H9 (cell line): ENCODE measurements at regions not wholly inside any gene's neighbourhood (a gene's known extent, or its start where the extent isn't known, plus 50 kb on each side); places are given as distances from the start of the nearest gene placed in this dataset.

Experiments used
- DNase-seq: peaks from one replicate; pipeline ENCODE4 v3.0.0-alpha.2; 2017
- H2AFZ ChIP-seq: one replicate; pipeline ENCODE4 v1.6.1; 2013; ENCODE audit warnings: mild to moderate bottlenecking, low read length, control low read depth, moderate library complexity
- H2AK5ac ChIP-seq: 2 replicates; pipeline ENCODE4 v1.6.1; 2013; ENCODE audit warnings: low read length, control low read depth, mixed read lengths; ENCODE audit not compliant: insufficient read length
- H2BK120ac ChIP-seq: one replicate; pipeline ENCODE4 v1.6.1; 2013; ENCODE audit warnings: low read depth, mild to moderate bottlenecking, low read length, control low read depth, inconsistent platforms; ENCODE audit not compliant: poor library complexity, severe bottlenecking
- H2BK12ac ChIP-seq: 2 replicates; pipeline ENCODE4 v1.6.1; 2013; ENCODE audit warnings: low read length, control low read depth, mixed read lengths, low read depth; ENCODE audit not compliant: insufficient read length
- H2BK15ac ChIP-seq: 2 replicates; pipeline ENCODE4 v1.6.1; 2013; ENCODE audit warnings: low read depth, low read length, control low read depth
- H2BK20ac ChIP-seq: one replicate; pipeline ENCODE4 v1.6.1; 2013; ENCODE audit warnings: low read depth, mild to moderate bottlenecking, low read length, control low read depth, inconsistent platforms; ENCODE audit not compliant: poor library complexity, severe bottlenecking
- H2BK5ac ChIP-seq: 2 replicates; pipeline ENCODE4 v1.6.1; 2013; ENCODE audit warnings: low read length, control low read depth, mixed read lengths; ENCODE audit not compliant: insufficient read length
- H3K14ac ChIP-seq: 2 replicates; pipeline ENCODE4 v1.6.1; 2013; ENCODE audit warnings: low read length, control low read depth; ENCODE audit not compliant: insufficient read depth
- H3K18ac ChIP-seq: 2 replicates; pipeline ENCODE4 v1.6.1; 2013; ENCODE audit warnings: low read depth, mild to moderate bottlenecking, mixed read lengths, low read length, control low read depth; ENCODE audit not compliant: insufficient read length
- H3K23ac ChIP-seq: 2 replicates; pipeline ENCODE4 v1.6.1; 2013; ENCODE audit warnings: low read length, control low read depth, mixed read lengths, low read depth; ENCODE audit not compliant: insufficient read length
- H3K23me2 ChIP-seq: 2 replicates; pipeline ENCODE4 v1.6.1; 2013; ENCODE audit warnings: low read depth, mild to moderate bottlenecking, mixed read lengths, low read length, control low read depth; ENCODE audit not compliant: insufficient read length, poor library complexity, severe bottlenecking
- H3K27ac ChIP-seq: 2 replicates; pipeline ENCODE4 v1.5.1; 2013; ENCODE audit warnings: low read length, control low read depth, mixed read lengths, low read depth; ENCODE audit not compliant: insufficient read length
- H3K27me3 ChIP-seq: 2 replicates; pipeline ENCODE4 v1.6.1; 2013; ENCODE audit warnings: low read length, control low read depth, inconsistent platforms; ENCODE audit not compliant: insufficient read depth
- H3K4ac ChIP-seq: 2 replicates; pipeline ENCODE4 v1.6.1; 2013; ENCODE audit warnings: low read depth, mild to moderate bottlenecking, control low read depth, inconsistent platforms, low read length, moderate library complexity
- H3K4me1 ChIP-seq: 2 replicates; pipeline ENCODE4 v1.6.1; 2013; ENCODE audit warnings: low read length, control low read depth, inconsistent platforms; ENCODE audit not compliant: insufficient read depth
- H3K4me2 ChIP-seq: 2 replicates; pipeline ENCODE4 v1.6.1; 2013; ENCODE audit warnings: low read length, control low read depth, mixed read lengths; ENCODE audit not compliant: insufficient read length, insufficient read depth
- H3K56ac ChIP-seq: 2 replicates; pipeline ENCODE4 v1.6.1; 2013; ENCODE audit warnings: low read depth, mild to moderate bottlenecking, mixed read lengths, low read length, control low read depth; ENCODE audit not compliant: insufficient read length
- H3K79me1 ChIP-seq: 2 replicates; pipeline ENCODE4 v1.6.1; 2013; ENCODE audit warnings: low read depth, mild to moderate bottlenecking, moderate library complexity, low read length, control low read depth, inconsistent platforms; ENCODE audit not compliant: insufficient read depth, poor library complexity, severe bottlenecking
- H3K79me2 ChIP-seq: 2 replicates; pipeline ENCODE4 v1.6.1; 2013; ENCODE audit warnings: low read length, control low read depth, inconsistent platforms; ENCODE audit not compliant: insufficient read depth
- H3K9ac ChIP-seq: 2 replicates; pipeline ENCODE4 v1.6.1; 2013; ENCODE audit warnings: low read length, control low read depth, mixed read lengths; ENCODE audit not compliant: insufficient read length; ENCODE audit errors: extremely low read depth
- H3K9me3 ChIP-seq: one replicate; pipeline ENCODE4 v1.6.1; 2013; ENCODE audit warnings: low read depth, low read length, inconsistent platforms; ENCODE audit not compliant: control insufficient read depth
- H3T11ph ChIP-seq: one replicate; pipeline ENCODE4 v1.6.1; 2013; ENCODE audit warnings: mild to moderate bottlenecking, low read length, control low read depth, inconsistent platforms
- H4K20me1 ChIP-seq: one replicate; pipeline ENCODE4 v1.6.1; 2013; ENCODE audit not compliant: control insufficient read depth, insufficient read length, insufficient read depth
- H4K5ac ChIP-seq: 2 replicates; pipeline ENCODE4 v1.6.1; 2013; ENCODE audit warnings: low read depth, mild to moderate bottlenecking, mixed read lengths, low read length, control low read depth; ENCODE audit not compliant: insufficient read length
- H4K8ac ChIP-seq: replicated peaks from 2 replicates; pipeline ENCODE4 v1.6.1; 2013; ENCODE audit warnings: low read length, control low read depth, mixed read lengths, low read depth; ENCODE audit not compliant: insufficient read length
- H4K91ac ChIP-seq: 2 replicates; pipeline ENCODE4 v1.6.1; 2013; ENCODE audit warnings: low read depth, mild to moderate bottlenecking, moderate library complexity, mixed read lengths, low read length, control low read depth; ENCODE audit not compliant: insufficient read length
- H3K27ac Mint-ChIP-seq, 3 experiments: 2 replicates in 2 of 3; 3 replicates in 1 of 3; pipeline ENCODE4 v1.8.0; 2020 to 2021; ENCODE audit warnings: mixed read lengths in 3 of 3, mild to moderate bottlenecking in 1 of 3, moderate library complexity in 1 of 3
- H3K27me3 Mint-ChIP-seq: 2 replicates; pipeline ENCODE4 v1.8.0; 2021; ENCODE audit warnings: low read depth, mild to moderate bottlenecking, moderate library complexity, mixed read lengths
- H3K36me3 Mint-ChIP-seq, 3 experiments: 2 replicates in 2 of 3; 3 replicates in 1 of 3; pipeline ENCODE4 v1.8.0; 2020 to 2021; ENCODE audit warnings: low read depth in 3 of 3, mixed read lengths in 3 of 3; ENCODE audit not compliant: insufficient read depth in 1 of 3
- H3K4me1 Mint-ChIP-seq, 2 experiments: 2 replicates each; pipeline ENCODE4 v1.8.0; 2020; ENCODE audit warnings: mixed read lengths in 2 of 2
- H3K4me3 Mint-ChIP-seq, 2 experiments: 2 replicates in 1 of 2; 3 replicates in 1 of 2; pipeline ENCODE4 v1.8.0; 2020 to 2021; ENCODE audit warnings: mild to moderate bottlenecking in 2 of 2, mixed read lengths in 2 of 2, moderate library complexity in 1 of 2
- H3K9me3 Mint-ChIP-seq, 2 experiments: 2 replicates in 1 of 2; 3 replicates in 1 of 2; pipeline ENCODE4 v1.8.0; 2020; ENCODE audit warnings: mild to moderate bottlenecking in 2 of 2, mixed read lengths in 2 of 2, moderate library complexity in 1 of 2
- CTCF ChIP-seq: fragments of 200-600 bp; sonication (generic); conservative IDR thresholded peaks from 3 replicates; pipeline ENCODE4 v1.8.0; 2021; ENCODE audit warnings: antibody characterized with exemption, mild to moderate bottlenecking
- WGBS: extraction: QIAGEN DNeasy Blood & Tissue Kit; methylation state at CpG from one replicate; pipeline ENCODE4 v1.1.7; 2013; ENCODE audit warnings: missing lambda C conversion rate, low lambda C conversion rate, mixed read lengths; ENCODE audit not compliant: insufficient read length; ENCODE audit errors: extremely low coverage; 5-methylcytosine and 5-hydroxymethylcytosine counted together

GRCh38 chr16:50878536-50878935 lies 136.7 kb downstream of the CYLD start:
- Histone ChIP-seq H3K79me1 (no peaks in the 10 kb centered on the region), H4K91ac (no peak overlapping the region), H2BK15ac (no peak overlapping the region), H3T11ph (no peak overlapping the region), H3K4me1 (no peaks in the 10 kb centered on the region), H3K23ac (no peak overlapping the region), H3K9ac (no peak overlapping the region), H3K56ac (no peak overlapping the region), H3K23me2 (no peaks in the 10 kb centered on the region), H3K79me2 (no peaks in the 10 kb centered on the region), H3K27ac (no peak overlapping the region), H4K8ac (no peak overlapping the region), H2BK20ac (no peak overlapping the region), H3K4ac (no peak overlapping the region), H4K5ac (no peak overlapping the region), H3K18ac (no peak overlapping the region), H4K20me1 (no peaks in the 10 kb centered on the region), H3K27me3 (no peaks in the 10 kb centered on the region), H2AFZ (no peak overlapping the region), H2BK120ac (no peak overlapping the region), H3K14ac (no peak overlapping the region), H3K9me3 (no peaks in the 10 kb centered on the region), H2BK12ac (no peak overlapping the region), H3K4me2 (no peak overlapping the region), H2AK5ac (no peak overlapping the region), H2BK5ac (no peak overlapping the region)
- no peak for DNase-seq
- Mint-ChIP-seq H3K27ac (peak overlapping the region in 1 of 3 experiments; percentile 10; a peak in 1 of 7 replicates), H3K4me3 (no peak overlapping the region), H3K4me1 (peaks cover 9 to 14% of the 10 kb centered on the region in 2 experiments), H3K36me3 (no peaks in the 10 kb centered on the region; a peak in 1 of 7 replicates), H3K9me3 (no peaks in the 10 kb centered on the region; a peak in 1 of 5 replicates), H3K27me3 (peaks cover 22% of the 10 kb centered on the region)
- no CpG with 5 or more reads among the region's 3 CpGs for WGBS
- TF ChIP-seq CTCF = no peak
